IPS DF 19.7 (cell line): ENCODE measurements at regions not wholly inside any gene's neighbourhood (a gene's known extent, or its start where the extent isn't known, plus 50 kb on each side); places are given as distances from the start of the nearest gene placed in this dataset.
"Not testable (repeated sequence)": the region's sequence is repeated elsewhere in the genome, so short reads cannot be mapped to it uniquely, and the experiment has no call there.

Experiments used
- DNase-seq: peaks from one replicate; pipeline ENCODE4 v3.0.0-alpha.2; 2013; ENCODE audit warnings: low read depth, low spot score

DNA sequence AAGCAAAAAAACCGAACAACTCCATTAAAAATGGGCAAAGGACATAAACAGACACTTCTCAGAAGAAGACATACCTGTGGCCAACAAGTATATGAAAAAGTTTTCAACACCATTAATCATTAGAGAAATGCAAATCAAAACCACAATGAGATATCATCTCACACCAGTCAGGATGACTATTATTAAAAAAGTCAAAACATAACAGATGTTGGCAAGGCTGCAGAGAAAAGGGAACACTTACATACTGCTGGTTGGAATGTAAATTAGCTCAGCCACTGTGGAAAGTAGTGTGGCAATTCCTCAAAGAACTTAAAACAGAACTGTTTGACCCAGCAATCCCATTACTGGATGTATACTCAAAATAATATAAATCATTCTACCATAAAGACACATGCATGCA, 436.3 kb downstream of the KLHL13 start:
- DNase-seq = no peak

DNA sequence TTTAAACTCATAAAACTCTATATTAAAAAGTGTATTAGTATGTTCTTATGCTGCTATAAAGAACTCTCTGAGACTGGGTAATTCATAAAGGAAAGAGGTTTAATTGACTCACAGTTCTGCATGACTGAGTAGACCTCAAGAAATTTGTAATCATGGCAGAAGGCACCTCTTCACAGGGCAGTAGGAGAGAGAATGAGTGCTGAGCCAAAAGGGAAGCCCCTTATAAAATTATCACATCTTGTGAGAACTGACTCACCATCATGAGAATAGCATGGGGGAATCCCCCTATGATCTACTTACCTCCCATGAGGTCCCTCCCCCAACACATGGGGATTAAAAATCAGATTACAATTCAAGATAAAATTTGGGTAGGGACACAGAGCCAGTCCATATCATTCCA, 463.2 kb downstream of the KLHL13 start:
- no peak for DNase-seq

DNA sequence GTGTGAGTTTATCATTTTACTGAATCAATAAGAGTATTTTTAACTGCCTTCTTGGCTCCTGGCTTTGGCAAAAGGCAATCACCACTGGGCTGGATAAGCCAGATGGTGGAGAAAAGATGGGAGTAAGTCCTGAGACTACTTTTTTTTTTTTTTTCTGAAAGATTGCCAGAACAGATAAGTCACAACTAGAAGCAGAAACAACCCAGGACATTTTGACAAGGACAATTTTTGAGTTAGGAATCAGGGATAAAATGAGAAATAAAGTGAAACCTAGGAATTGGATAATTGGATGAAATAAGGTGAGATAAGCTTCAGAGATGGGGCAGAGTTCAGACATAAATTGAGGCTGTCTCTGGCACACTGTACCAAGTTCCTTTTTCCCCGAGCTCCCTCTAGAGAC, 471.0 kb downstream of the KLHL13 start:
- no peak for DNase-seq

DNA sequence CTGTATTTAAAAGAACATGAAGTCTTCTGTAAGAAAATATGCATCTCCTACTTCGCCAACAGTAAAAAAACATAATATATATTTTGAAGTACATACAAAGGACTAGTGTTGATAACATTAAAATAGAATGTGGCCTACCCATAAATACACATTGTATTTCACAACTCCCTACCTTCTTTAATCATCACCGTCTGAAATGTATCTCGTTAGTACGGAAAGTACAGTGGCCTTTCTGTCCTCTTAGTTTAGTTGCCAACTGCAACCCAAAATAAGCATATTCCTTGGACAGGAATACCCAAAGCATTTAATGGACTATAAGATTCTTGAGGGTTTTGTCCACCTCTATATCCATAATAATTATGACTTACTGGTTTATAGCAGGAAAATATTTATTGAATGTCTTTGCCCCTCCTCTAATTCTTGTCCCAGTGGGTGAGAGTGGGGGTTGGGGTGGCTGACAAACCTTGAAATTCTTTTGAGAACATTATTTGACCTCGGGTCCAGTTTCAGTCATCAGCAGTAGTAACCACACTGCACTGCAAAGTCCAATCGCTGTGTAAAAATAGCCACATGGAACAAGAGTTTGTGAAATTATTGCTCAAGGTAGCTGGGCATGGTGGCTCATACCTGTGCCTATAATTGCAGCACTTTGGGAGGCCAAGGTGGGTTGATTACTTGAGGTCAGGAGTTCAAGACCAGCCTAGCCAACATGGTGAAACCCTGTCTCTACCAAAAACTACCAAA, 474.5 kb downstream of the KLHL13 start:
- DNase-seq = no peak

DNA sequence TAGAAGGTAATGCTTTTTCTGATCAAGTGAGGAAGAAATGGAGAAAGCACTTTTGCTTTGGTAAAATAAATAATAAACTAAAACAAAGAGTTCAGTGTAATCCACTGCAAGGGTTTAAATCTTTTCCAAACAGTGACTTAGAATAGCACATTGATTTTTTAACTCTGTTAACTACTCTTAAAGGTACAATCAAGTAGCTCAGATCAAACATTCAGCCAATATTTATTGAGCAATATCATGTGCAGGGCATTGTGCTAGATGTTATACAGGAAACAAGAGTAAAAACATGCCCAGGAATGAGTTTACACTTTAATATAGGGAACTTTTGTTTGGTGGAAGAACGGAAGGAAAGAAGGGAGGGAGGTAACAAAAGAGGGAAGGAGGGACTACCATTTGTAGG, 479.8 kb downstream of the KLHL13 start:
- no peak for DNase-seq

DNA sequence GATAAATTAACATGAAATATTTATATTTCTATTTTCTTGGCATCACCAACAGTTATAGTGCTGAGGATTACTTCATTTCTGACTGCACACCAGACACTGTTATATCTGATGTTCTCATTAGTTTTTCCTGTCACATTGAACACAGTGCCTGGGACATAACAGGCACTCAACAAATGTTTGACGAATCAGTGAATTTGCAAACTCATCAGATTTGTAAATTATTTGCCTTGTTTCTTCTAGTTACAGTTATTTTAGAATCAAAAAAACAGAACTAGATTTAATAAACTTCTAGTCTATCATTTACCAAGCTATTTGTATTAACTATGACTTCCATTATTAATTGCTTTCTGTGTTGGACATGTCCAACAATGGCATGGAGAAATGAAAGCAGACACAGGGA, 483.3 kb downstream of the KLHL13 start:
- DNase-seq = no peak

DNA sequence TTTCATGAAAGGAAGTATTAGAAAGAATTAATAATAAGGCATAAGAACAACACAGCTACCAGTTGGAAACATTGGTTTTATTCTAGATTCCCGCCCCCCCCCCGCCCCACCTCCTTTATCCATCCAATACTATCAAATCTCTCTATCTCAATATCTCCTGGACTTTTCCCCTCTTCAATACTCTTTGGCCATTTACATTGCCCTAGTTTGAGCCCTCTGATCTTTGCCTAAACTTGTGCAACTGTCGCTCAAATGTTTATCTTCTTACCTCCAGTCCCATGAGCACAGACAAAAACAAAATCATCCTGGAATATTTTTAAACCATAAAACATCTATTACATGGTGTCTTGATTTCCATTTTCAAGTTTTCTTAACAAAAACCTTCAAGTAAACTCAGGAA, 488.2 kb downstream of the KLHL13 start:
- DNase-seq = no peak

DNA sequence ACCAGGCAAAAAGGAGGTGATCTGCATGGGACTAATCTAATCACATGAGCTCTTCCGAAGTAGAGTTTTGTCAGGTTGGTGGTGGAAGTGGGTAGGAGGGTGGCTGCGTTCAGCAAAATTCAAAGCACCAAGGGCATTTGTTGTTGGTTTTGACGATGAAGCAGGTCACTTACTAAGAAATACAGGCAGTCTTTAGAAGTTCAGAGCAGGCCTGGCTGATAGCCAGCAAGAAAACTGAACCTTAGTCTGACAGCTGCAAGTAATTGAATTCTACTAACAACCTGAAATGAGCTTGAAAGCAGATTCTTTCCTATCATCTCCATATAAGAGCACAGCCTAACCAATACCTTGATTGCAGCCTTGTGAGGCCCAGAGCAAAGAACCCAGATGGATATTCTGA, 505.8 kb downstream of the KLHL13 start:
- no peak for DNase-seq

DNA sequence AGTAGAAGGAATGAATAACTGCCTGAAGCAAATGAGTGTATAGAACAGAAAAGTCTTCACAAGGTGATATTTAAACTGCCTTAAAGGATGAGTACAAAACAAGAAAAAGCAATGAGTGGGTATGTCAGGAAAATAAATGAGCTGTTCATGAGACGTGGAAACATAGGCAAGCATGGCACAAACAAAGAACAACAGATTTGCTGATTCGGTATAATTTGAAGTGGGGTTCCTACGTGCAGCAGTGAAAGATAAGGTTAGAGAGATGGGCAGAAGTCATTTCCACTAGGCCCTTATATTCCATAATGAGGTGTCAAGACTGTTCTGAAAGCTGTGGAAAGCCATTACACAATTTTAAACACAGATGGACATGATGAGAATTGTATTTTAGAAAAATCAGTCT, 506.6 kb downstream of the KLHL13 start:
- no peak for DNase-seq

DNA sequence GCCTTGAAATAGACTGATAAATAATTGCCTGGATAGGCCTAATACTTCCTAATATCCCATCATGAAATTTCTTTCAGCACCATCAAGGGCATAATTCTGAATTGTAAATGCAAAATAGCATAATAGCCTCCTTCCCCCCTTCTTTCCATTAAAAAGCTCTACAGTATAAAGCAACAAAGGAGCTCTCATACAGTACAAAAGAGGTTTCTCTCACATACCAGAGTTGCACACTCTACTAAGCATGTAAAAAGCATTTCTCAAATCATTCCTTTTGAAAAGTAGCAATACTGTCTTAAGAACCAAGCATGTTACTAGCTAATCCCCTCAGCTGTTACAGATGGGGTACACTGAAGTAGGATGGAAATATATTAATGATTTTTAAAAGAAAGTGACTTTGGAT, 509.0 kb downstream of the KLHL13 start:
- no peak for DNase-seq

DNA sequence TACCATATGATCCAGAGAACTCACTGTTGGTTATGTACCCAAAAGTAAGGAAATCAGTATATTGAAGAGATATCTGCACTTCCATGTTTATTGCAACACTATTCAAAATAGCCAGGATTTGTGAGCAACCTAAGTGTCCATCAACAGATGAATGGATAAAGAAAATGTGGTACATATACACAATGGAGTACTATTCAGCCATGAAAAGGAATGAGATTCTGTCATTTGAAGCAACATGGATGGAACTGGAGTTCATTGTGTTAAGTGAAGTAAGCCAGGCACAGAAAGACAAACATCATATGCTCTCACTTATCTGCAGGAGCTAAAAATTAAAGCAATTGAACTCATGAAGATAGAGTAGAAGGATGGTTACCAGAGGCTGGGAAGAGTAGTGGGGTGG, 510.5 kb downstream of the KLHL13 start:
- not testable (repeated sequence) for DNase-seq

DNA sequence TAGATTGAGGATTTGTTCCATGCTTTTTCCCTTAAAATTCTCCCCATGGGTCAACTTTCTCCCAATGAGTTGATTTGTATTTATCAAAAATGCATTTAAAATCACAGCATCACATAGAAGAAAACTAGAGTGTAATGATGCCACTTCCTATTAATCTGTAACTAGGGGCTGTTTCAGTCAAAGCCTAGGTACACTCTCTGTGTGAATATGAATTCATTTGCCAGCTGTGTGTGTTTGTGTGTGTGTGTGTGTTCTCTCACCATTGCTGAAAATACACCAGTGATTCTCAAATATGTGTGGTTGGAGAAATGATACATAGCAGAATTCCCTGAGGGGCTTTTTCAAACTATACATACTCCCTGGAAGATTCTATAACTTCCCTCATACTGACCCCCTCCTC, 546.5 kb downstream of the KLHL13 start:
- DNase-seq = no peak

DNA sequence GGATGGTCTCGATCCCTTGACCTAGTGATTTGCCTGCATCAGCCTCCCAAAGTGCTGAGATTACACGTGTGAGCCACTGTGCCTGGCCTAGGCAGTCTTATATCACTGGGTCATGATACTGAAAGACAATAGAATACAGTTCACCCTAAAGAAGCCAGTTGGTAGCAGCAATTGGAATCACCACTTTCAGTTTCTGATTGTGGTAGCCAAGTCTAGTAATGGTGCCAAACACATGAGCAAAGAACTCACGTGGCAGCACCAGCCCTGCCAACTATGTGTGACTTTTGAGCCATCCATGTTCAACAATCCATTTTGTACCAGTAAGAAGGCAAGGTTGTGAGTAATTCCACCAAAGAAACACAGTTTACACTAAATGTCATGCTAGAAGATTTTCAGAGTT, 548.4 kb downstream of the KLHL13 start:
- DNase-seq = no peak

DNA sequence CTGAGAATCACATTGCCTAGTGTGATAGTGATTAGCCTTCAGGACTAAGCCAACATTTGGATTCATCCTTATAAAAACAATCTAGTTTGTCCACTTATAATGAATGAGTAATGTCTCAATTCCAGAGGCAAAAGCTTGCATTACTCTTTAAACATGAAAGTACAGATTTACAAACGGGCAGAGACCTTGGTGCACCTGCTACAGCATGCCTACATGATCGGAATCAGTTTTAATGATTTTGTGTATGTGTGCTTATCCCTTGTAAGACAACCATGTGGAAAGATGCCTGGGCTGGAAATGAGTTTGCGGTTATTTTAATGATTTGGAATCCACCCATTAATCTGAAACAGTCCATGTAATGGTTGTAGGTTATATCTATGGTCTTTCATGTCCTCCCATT, 572.7 kb downstream of the KLHL13 start:
- no peak for DNase-seq

DNA sequence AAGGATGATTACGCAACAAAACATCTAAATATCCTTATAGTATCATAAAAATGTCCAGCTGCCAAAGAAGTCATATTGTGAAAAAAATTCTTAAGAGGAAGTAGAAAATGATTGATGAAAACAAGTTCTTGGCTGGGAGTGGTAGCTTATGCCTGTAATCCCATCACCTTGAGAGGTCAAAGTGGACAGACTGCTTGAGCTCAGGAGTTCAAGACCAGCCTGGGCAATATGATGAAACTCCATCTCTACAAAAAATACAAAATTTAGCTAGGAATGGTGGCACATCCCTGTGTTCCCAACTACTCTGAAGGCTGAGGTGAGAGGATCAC, 577.6 kb downstream of the KLHL13 start:
- no peak for DNase-seq

DNA sequence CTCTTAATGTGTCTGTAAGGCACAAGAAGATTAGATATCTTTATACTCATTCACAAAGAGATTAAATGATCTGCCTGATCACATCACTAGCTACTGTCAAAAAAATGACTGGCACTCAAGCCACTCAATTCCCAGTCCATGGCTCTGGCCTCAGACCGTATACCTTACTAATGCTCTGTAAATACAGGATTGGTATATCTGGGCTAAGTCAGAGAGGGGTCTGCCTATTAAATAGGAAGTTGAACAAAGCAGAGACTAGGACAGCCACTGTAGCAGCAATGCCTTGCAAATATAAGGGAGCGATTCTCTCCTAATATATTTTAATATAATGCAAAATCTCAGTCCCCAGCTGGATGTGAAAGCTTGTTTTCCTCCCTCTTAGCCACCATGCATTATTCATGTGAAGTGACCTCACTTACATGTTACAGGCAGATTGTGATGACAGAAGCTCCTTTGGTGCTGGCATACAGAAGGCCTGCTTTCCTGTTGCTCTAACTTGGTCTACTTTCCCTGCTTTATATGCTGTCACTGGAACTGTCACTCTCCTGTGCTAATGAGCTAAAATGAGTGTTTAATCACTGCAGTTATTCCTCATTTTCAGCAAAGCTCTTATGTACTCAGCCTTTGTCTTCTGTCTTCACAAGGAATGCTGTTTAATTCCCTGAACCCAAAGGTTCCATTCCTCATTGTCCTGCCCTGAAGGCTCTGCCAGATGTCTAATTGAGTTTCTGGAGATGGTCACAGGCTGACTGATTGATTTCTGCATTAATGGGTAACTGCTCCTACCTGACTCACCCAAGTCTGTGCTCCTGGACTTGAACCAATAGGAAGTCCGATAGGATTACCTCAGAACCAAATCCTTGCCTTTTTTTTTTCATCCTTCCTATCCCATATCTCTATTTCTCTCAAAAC, 578.2 kb downstream of the KLHL13 start:
- no peak for DNase-seq

DNA sequence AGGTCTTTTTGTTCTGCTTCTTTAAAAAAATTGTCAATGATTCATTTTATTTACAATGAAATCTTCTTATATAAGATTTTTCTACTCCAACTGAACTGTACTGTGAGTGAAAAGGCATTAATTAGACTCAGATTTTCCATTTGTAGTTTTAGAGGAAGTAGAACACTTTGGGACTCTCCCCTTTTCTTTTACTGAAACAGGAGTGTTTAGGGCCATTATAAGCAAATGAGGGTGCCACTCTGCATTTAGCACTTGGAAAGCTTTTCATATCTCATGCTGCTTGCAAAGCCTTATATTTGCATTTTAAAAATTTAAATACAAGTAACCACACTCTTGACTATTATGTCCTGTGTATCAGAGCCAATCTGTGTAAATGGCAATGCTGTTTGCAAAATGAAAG, 584.3 kb downstream of the KLHL13 start:
- DNase-seq = no peak

DNA sequence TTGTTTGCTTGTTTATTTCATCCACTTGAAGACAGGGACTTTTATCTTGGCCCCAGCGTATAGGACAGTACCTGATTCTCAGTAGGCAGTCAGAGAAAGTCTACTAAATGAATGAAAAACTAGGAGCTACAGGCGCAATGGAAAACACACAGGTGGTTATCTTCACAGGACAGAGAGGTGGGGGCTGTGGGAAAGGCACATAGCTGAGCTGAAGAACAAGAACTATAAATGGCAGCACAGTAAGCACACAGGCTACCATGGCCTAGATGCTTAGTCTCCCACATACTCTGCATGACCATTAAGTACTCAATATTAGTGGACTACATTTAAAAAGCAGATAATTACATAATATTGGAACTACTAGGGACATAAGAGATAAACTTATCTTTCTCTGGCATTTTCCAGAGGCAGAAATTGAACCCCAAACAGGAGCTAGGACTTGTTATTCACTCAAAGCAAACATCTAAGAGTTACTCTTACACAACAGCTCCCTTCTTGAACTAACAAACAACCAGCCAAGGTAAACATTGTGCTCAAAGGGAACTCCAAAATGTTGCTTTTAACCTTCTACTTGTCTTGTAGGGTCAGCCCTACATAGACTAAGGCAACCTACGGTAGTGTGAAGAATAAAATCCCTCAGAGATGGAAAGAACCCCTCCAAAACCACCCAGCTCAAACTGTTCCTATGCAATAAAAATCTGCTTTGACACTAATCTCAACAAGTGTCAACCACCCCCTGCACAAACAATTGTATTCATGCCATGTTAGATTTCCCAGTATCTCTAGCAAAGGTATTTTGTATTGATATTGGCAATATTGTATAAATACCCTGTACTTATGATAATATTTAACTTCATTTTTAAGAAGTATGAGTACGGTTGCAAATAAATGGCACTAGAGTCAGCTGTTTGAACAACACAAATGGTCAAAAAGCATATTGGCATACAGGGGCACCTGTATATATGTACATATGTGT, 593.6 kb downstream of the KLHL13 start:
- no peak for DNase-seq

DNA sequence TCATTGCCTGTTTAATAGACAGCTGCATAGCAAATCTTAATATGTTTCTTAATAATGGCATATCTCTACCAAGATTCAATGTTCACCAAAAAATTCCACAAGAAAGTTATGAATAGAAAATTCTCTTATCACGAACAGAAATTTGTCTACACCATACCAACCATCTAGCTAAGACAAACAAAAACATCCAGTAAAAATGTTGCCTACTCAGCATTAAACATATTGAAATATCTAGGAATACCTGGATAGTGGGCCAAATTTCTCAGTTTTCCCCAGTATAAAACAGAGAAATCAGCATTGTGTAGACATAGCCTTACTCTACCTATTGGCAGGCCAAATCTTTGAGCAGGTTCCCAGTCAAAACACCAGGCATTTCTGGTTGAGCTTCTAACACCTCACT, 598.6 kb downstream of the KLHL13 start:
- DNase-seq = no peak

DNA sequence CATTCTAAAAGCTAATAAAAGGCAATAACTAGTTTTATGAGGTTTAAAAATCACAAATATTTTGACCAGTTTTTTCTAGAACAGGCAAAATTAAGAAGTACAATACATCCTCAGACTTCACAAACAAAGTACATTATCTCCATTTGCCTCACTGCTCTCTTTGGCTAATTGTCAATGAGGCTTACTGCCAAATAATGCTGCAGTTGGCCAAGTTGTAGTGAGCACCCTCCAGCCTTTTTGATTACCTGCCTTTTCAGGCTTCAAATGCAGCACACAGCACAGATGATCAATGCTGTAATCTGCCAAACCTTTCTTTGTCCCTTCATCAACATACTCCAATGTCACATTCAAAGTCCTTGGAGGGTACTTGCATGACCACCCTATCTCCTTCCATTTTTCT, 605.2 kb downstream of the KLHL13 start:
- no peak for DNase-seq

DNA sequence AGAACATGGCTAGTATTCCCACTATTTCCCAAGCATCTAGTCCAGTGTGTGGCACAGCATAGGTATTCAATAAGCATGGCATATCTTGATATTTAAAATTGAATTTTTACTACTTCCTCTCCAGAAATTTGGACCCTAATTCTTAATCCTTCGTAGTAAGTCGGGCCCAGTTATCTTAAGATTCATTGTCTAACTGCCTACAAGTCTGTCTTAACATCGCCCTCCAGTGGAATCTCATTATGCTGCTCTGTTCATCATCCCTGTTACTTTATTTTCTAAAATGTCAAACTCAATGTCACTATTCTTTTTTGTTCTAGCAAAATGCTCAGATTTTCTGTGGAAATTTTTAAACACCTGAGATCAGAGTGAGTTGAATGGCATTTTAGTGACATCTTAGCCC, 606.2 kb downstream of the KLHL13 start:
- DNase-seq = no peak

DNA sequence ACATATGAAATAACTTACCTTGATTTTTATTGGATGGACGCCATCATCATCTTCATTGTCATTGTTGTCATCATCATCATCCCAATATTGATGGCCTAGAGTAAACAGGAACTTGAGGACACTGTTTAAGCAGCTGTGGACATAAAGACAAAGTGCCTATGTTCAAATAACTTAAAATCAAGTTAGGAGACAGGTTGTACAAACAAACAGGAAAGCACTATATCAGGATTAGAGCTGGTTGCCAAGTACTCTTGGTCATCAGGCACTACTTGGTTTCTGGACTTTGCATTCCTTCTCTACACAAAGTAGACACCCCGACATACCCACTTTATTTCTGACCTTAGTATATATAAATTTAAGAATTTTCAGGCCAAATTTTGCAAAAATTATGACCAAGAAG, 608.6 kb downstream of the KLHL13 start:
- no peak for DNase-seq
